Lung (tissue), 11 donors: ENCODE measurements at regions not wholly inside any gene's neighbourhood (a gene's known extent, or its start where the extent isn't known, plus 50 kb on each side); places are given as distances from the start of the nearest gene placed in this dataset.

Source experiments
- ATAC-seq: fragments of 200-7000 bp; cut with Tn5 transposase; one replicate; pipeline ENCODE4 v1.9.1; 2020; ENCODE audit warnings: moderate number of reproducible peaks; ENCODE audit not compliant: insufficient read depth, low FRiP score
- DNase-seq, 3 donors: peaks; one replicate each; pipeline ENCODE4 v3.0.0-alpha.2; 2013 to 2017
- H3K27ac ChIP-seq, 2 donors: one replicate each; pipeline ENCODE4 v1.5.1; 2013; ENCODE audit warnings: mild to moderate bottlenecking in 2 of 2, moderate library complexity in 2 of 2, control low read depth in 1 of 2, inconsistent platforms in 1 of 2, low read depth in 1 of 2, low read length in 1 of 2
- H3K27me3 ChIP-seq, 3 donors: one replicate each; pipeline ENCODE4 v1.5.1; 2013; ENCODE audit warnings: low read length in 2 of 3; ENCODE audit not compliant: control insufficient read depth in 3 of 3, insufficient read depth in 3 of 3
- H3K36me3 ChIP-seq, 4 donors: one replicate each; pipeline ENCODE4 v1.5.1; 2013; ENCODE audit warnings: low read length in 4 of 4, mild to moderate bottlenecking in 1 of 4, moderate library complexity in 1 of 4; ENCODE audit not compliant: control insufficient read depth in 4 of 4, insufficient read depth in 4 of 4
- H3K4me1 ChIP-seq, 5 donors: one replicate each; pipeline ENCODE4 v1.5.1; 2013; ENCODE audit warnings: low read length in 5 of 5, mild to moderate bottlenecking in 2 of 5, moderate library complexity in 1 of 5; ENCODE audit not compliant: control insufficient read depth in 5 of 5, insufficient read depth in 5 of 5
- H3K4me3 ChIP-seq: one replicate; pipeline ENCODE4 v1.5.1; 2013; ENCODE audit warnings: mild to moderate bottlenecking, control low read depth, moderate library complexity
- H3K9ac ChIP-seq, 2 donors: one replicate each; pipeline ENCODE4 v1.5.1; 2013; ENCODE audit warnings: low read length in 2 of 2, control low read depth in 1 of 2; ENCODE audit not compliant: insufficient read depth in 1 of 2
- H3K9me3 ChIP-seq, 4 donors: one replicate each; pipeline ENCODE4 v1.5.1; 2013; ENCODE audit warnings: low read length in 3 of 4, mild to moderate bottlenecking in 1 of 4, moderate library complexity in 1 of 4; ENCODE audit not compliant: control insufficient read depth in 4 of 4, insufficient read depth in 3 of 4
- CTCF ChIP-seq: IDR thresholded peaks from 2 replicates; pipeline ENCODE4 v1.5.1; 2012; ENCODE audit warnings: mild to moderate bottlenecking; ENCODE audit errors: control extremely low read depth, extremely low read depth
- WGBS, 2 donors: extraction: QIAGEN DNeasy Blood & Tissue Kit; methylation state at CpG; one replicate each; pipeline ENCODE4 v1.1.7; 2013; 5-methylcytosine and 5-hydroxymethylcytosine counted together
- donor health status: control.
- donor health status: control.
- donor health status: Bipolar disorder and iron deficiency.
- donor health status: healthy.
- donor health status: DM: yes; HTN: yes; CAD: no.

DNA sequence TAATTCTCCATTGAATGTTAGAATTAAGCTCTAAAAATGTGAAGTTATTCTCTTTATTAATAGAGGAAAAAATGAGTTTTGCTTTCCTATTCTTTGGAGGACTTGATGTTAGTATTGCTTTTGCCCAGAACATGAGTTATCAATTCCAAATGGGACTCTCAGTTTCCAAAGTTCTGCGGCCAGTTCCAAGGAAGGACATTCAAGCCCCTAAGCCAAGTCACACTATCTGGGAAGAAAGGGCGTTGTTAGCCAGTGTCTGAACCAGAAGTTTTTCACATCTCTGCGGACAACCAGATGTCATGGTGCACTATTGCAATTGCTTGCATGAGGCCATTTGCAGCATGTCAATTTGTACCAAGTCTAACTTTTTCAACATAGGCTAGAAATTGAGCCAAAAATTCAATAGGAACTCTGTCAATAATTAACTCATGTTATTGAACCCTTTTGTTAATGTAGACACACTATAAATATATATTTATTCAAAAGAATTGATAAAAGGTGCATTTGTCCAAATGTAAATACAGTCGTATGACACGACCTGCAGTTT is 183.3 kb upstream of the PIK3R1 start:
- 90 to 92% methylated on average over 5 of the region's 5 CpGs for WGBS, 2 donors
- DNase-seq (no peak), ATAC-seq (no peak)
- no peaks in the 10 kb centered on the region for H3K36me3 ChIP-seq
- H3K27me3 ChIP-seq = no peaks in the 10 kb centered on the region
- no peak for TF ChIP-seq CTCF
- no peak overlapping the region for H3K9ac ChIP-seq
- no peak overlapping the region for H3K27ac ChIP-seq
- H3K4me3 ChIP-seq = no peak overlapping the region
- H3K4me1 ChIP-seq = peaks cover 2 to 39% (median 17%) of the 10 kb centered on the region in 5 donors
- no peaks in the 10 kb centered on the region for H3K9me3 ChIP-seq

DNA sequence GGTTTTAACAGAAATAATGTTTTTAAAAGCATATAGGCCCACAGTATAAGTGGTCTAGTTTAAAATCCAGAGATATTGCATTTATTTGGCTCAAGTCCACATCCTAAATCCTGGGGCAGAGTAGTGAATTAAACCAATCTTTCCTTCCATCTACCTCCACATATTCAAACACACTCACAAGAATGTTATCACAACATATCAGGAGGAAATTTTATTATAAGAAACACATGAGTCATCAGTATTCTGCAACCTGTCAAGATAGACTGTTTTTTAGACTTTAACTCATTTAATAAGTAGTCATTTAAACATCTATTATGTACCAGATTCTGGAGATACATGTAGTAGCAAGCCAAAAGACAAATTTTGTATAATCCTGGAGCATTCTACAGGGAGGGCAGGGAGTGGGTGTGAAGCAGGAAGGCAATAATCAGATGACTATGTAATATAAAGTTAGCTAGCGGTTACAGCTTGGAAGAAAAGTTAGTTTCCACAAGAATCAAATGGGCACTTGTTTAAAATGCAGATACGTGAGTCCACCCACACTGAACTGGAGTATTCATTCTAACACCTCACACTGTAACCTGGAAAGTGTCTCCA is 187.3 kb upstream of the PIK3R1 start:
- no peak for DNase-seq
- Histone ChIP-seq H3K4me1 (peaks cover 1 to 32% (median 21%) of the 10 kb centered on the region in 5 donors), H3K36me3 (no peaks in the 10 kb centered on the region), H3K27me3 (no peaks in the 10 kb centered on the region), H3K27ac (no peak overlapping the region), H3K4me3 (no peak overlapping the region), H3K9ac (no peak overlapping the region), H3K9me3 (no peaks in the 10 kb centered on the region)
- no peak for TF ChIP-seq CTCF
- ATAC-seq = no peak
- 85 to 94% methylated on average over 2 of the region's 2 CpGs for WGBS, 2 donors

- ATAC-seq (no peak), DNase-seq (peak; percentile 50 to 82 (median 80))
- H3K9me3 ChIP-seq = no peaks in the 10 kb centered on the region
- no peak overlapping the region for H3K9ac ChIP-seq
- no peak for TF ChIP-seq CTCF
- H3K36me3 ChIP-seq = no peaks in the 10 kb centered on the region
- peak overlapping the region in 1 of 2 donors; percentile 21 for H3K27ac ChIP-seq
- 34 to 60% methylated on average over 4 of the region's 4 CpGs for WGBS, 2 donors
- no peaks in the 10 kb centered on the region for H3K27me3 ChIP-seq
- peaks cover 0 to 28% (median 21%) of the 10 kb centered on the region in 5 donors for H3K4me1 ChIP-seq
- H3K4me3 ChIP-seq = no peak overlapping the region
These were observed 188.0 kb upstream of the PIK3R1 start for GRCh38 chr5:68027519-68027918.
